Liver (tissue), 8 donors: ENCODE measurements at regions not wholly inside any gene's neighbourhood (a gene's known extent, or its start where the extent isn't known, plus 50 kb on each side); places are given as distances from the start of the nearest gene placed in this dataset.

Source experiments
- DNase-seq: peaks from one replicate; pipeline ENCODE4 v3.0.0-alpha.2; 2017; ENCODE audit warnings: low spot score
- H3K27ac ChIP-seq, 2 donors: one replicate each; pipeline ENCODE4 v1.7.0; 2013; ENCODE audit warnings: inconsistent platforms in 2 of 2, low read length in 2 of 2, control low read depth in 1 of 2, low read depth in 1 of 2, mild to moderate bottlenecking in 1 of 2
- H3K27me3 ChIP-seq, 4 donors: one replicate each; pipeline versions ENCODE4 v1.6.1 to v1.7.0; 2013; ENCODE audit warnings: low read length in 3 of 4, inconsistent platforms in 1 of 4, mild to moderate bottlenecking in 1 of 4, moderate library complexity in 1 of 4; ENCODE audit not compliant: control insufficient read depth in 4 of 4, insufficient read depth in 4 of 4
- H3K36me3 ChIP-seq, 4 donors: one replicate each; pipeline versions ENCODE4 v1.6.1 to v1.7.0; 2013; ENCODE audit warnings: low read length in 3 of 4, mild to moderate bottlenecking in 3 of 4, low read depth in 1 of 4, moderate library complexity in 1 of 4; ENCODE audit not compliant: control insufficient read depth in 4 of 4, insufficient read depth in 3 of 4
- H3K4me1 ChIP-seq, 4 donors: one replicate each; pipeline versions ENCODE4 v1.6.1 to v1.7.0; 2013; ENCODE audit warnings: low read length in 3 of 4, mild to moderate bottlenecking in 3 of 4, moderate library complexity in 1 of 4; ENCODE audit not compliant: control insufficient read depth in 4 of 4, insufficient read depth in 4 of 4
- H3K4me3 ChIP-seq, 3 donors: one replicate each; pipeline versions ENCODE4 v1.6.1 to v1.7.0; 2013; ENCODE audit warnings: low read length in 3 of 3, control low read depth in 1 of 3, low read depth in 1 of 3, mild to moderate bottlenecking in 1 of 3
- H3K9ac ChIP-seq, 2 donors: one replicate each; pipeline ENCODE4 v1.7.0; 2013; ENCODE audit warnings: low read length in 2 of 2, mild to moderate bottlenecking in 2 of 2, moderate library complexity in 2 of 2, control low read depth in 1 of 2, low read depth in 1 of 2
- H3K9me3 ChIP-seq, 4 donors: one replicate each; pipeline versions ENCODE4 v1.6.1 to v1.7.0; 2013; ENCODE audit warnings: low read length in 3 of 4; ENCODE audit not compliant: control insufficient read depth in 4 of 4
- ATF3 ChIP-seq: IDR thresholded peaks from 2 replicates; pipeline ENCODE4 v1.6.1; 2016; ENCODE audit warnings: antibody characterized with exemption
- CTCF ChIP-seq: fragments of 150-350 bp; IDR thresholded peaks from 2 replicates; pipeline ENCODE4 v1.5.1; 2017; ENCODE audit warnings: improper control_type of control experiment, low read depth, low read length; ENCODE audit not compliant: missing input control
- FOXA1 ChIP-seq: IDR thresholded peaks from 2 replicates; pipeline ENCODE4 v1.6.1; 2016; ENCODE audit warnings: antibody characterized with exemption
- FOXA2 ChIP-seq: IDR thresholded peaks from 2 replicates; pipeline ENCODE4 v1.6.1; 2016; ENCODE audit warnings: antibody characterized with exemption
- GABPA ChIP-seq, 2 donors: IDR thresholded peaks in 1 of 2; conservative IDR thresholded peaks in 1 of 2; 2 replicates each; pipeline ENCODE4 v1.6.1; 2016; ENCODE audit warnings: antibody characterized with exemption in 2 of 2, mild to moderate bottlenecking in 1 of 2, moderate library complexity in 1 of 2
- HNF4A ChIP-seq, 2 donors: conservative IDR thresholded peaks; 2 replicates each; pipeline ENCODE4 v1.6.1; 2016; ENCODE audit warnings: antibody characterized with exemption in 2 of 2, mild to moderate bottlenecking in 2 of 2
- HNF4G ChIP-seq: IDR thresholded peaks from 2 replicates; pipeline ENCODE4 v1.6.1; 2016; ENCODE audit warnings: antibody characterized with exemption
- JUND ChIP-seq, 2 donors: IDR thresholded peaks; 2 replicates each; pipeline ENCODE4 v1.6.1; 2016; ENCODE audit warnings: antibody characterized with exemption in 2 of 2
- MAX ChIP-seq: IDR thresholded peaks from 2 replicates; pipeline ENCODE4 v1.6.1; 2016; ENCODE audit warnings: antibody characterized with exemption
- NR2F2 ChIP-seq: IDR thresholded peaks from 2 replicates; pipeline ENCODE4 v1.6.1; 2016; ENCODE audit warnings: antibody characterized with exemption
- REST ChIP-seq: IDR thresholded peaks from 2 replicates; pipeline ENCODE4 v1.6.1; 2016; ENCODE audit warnings: antibody characterized with exemption, mild to moderate bottlenecking
- RXRA ChIP-seq, 2 donors: IDR thresholded peaks; 2 replicates each; pipeline ENCODE4 v1.6.1; 2017 to 2018; ENCODE audit warnings: antibody characterized with exemption in 2 of 2, mild to moderate bottlenecking in 1 of 2
- SP1 ChIP-seq: IDR thresholded peaks from 2 replicates; pipeline ENCODE4 v1.6.1; 2018; ENCODE audit warnings: antibody characterized with exemption, mild to moderate bottlenecking
- TAF1 ChIP-seq: conservative IDR thresholded peaks from 2 replicates; pipeline ENCODE4 v1.6.1; 2016; ENCODE audit warnings: antibody characterized with exemption, mild to moderate bottlenecking
- YY1 ChIP-seq: IDR thresholded peaks from 2 replicates; pipeline ENCODE4 v1.6.1; 2016; ENCODE audit warnings: antibody characterized with exemption, mild to moderate bottlenecking
- ZBTB33 ChIP-seq: IDR thresholded peaks from 2 replicates; pipeline ENCODE4 v1.6.1; 2016; ENCODE audit warnings: antibody characterized with exemption
- whole genome bisulfite sequencing: extraction: QIAGEN DNeasy Blood & Tissue Kit; methylation state at CpG from one replicate; pipeline ENCODE4 v1.1.7; 2013; 5-methylcytosine and 5-hydroxymethylcytosine counted together
- donor health status: healthy.
- donor health status: healthy.
- donor health status: healthy.
- donor health status: healthy.
- donor health status: healthy.

GRCh38 chrX:148309413-148309812 is 191.0 kb upstream of the AFF2 start:
- H3K27me3 ChIP-seq, result no peaks in the 10 kb centered on the region
- WGBS, result 90% methylated on average over 3 of the region's 3 CpGs

GRCh38 chrX:148310426-148311165 is 189.8 kb upstream of the AFF2 start:
- Histone ChIP-seq H3K9ac (no peak overlapping the region), H3K4me3 (no peak overlapping the region), H3K9me3 (no peaks in the 10 kb centered on the region), H3K27me3 (no peaks in the 10 kb centered on the region), H3K27ac (no peak overlapping the region), H3K4me1 (no peaks in the 10 kb centered on the region), H3K36me3 (no peaks in the 10 kb centered on the region)
- DNase-seq, result no peak
- WGBS, result 67% methylated on average over 1 of the region's 1 CpG
- TF ChIP-seq NR2F2, result no peak
- no peak for TF ChIP-seq SP1
- TF ChIP-seq YY1, result no peak
- no peak for TF ChIP-seq MAX
- no peak for TF ChIP-seq GABPA (IDR thresholded peaks at IDR 0.05 in 1 of 2, conservative IDR thresholded peaks at IDR 0.05 in 1 of 2)
- TF ChIP-seq HNF4G, result no peak
- no peak for TF ChIP-seq JUND (IDR thresholded peaks at IDR 0.05)
- no peak for TF ChIP-seq FOXA1
- TF ChIP-seq REST, result no peak
- TF ChIP-seq HNF4A (conservative IDR thresholded peaks at IDR 0.05), result no peak
- no peak for TF ChIP-seq FOXA2
- no peak for TF ChIP-seq ATF3
- TF ChIP-seq RXRA (IDR thresholded peaks at IDR 0.05), result no peak
- TF ChIP-seq TAF1, result no peak

More at GRCh38 chrX:148309413-148309812, 191.0 kb upstream of the AFF2 start:
- no peaks in the 10 kb centered on the region for H3K36me3 ChIP-seq
- H3K9me3 ChIP-seq, result no peaks in the 10 kb centered on the region
- no peak for DNase-seq
- TF ChIP-seq ZBTB33, result no peak
- TF ChIP-seq JUND (IDR thresholded peaks at IDR 0.05), result no peak
- no peak for TF ChIP-seq SP1
- TF ChIP-seq ATF3, result no peak
- TF ChIP-seq FOXA2, result no peak
- TF ChIP-seq CTCF, result no peak
- no peak for TF ChIP-seq RXRA (IDR thresholded peaks at IDR 0.05)
- TF ChIP-seq MAX, result no peak
- no peaks in the 10 kb centered on the region for H3K4me1 ChIP-seq
- no peak overlapping the region for H3K27ac ChIP-seq
- no peak overlapping the region for H3K9ac ChIP-seq
- no peak overlapping the region for H3K4me3 ChIP-seq
